HG02885 (cell line): ENCODE measurements at regions not wholly inside any gene's neighbourhood (a gene's known extent, or its start where the extent isn't known, plus 50 kb on each side); places are given as distances from the start of the nearest gene placed in this dataset.
A peak's percentile ranks its signal among the peaks of the same experiment; 100 is the strongest.

Experiments
- ATAC-seq: cut with Tn5 transposase; IDR thresholded peaks from one replicate; pipeline ENCODE4 v1.9.1; 2021; ENCODE audit warnings: mild to moderate bottlenecking; ENCODE audit not compliant: unreplicated experiment, poor library complexity

DNA sequence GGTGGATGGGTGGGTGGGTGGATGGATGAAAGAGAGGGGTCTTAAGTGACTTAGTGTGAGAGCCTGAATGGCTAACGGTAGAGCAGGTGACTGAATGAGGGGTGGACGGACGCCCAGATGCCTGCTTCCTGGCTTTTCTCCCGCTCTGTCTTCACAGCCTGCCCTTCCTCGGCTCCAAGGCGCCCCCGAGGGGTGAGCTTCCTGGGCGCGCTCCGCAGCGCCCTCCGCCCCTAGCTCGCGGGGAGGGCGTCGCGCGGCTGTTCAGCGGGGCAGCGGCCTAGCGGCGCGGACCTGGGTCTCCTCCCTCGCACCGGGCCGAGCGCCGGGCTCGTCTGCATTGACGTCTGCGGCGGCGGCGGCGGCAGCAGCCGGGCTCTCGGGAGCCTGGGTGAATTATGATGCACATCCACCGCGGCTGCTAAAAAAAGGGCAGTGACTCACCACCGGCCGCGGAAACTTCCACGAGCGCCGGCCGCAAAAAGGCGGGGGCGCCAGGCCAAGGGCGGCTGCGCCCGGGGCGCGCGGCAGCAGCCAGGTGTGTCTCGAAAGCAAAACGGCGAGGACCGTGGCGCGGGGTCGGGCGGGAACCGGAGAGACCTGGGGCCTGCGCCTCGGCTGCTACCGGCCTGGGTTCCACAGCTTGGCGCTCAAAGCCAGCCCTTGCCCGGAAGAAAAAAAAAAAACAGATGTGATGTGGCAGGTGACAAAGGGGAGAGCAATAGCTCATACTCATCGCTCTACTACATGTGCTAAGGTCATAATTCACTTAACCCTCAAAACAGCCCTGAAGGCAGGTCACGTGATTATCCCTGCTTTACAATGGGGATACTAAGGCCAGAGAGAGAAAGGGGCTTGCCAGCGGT is 143.0 kb upstream of the ADRA1B start:
- ATAC-seq = peak; percentile 91

DNA sequence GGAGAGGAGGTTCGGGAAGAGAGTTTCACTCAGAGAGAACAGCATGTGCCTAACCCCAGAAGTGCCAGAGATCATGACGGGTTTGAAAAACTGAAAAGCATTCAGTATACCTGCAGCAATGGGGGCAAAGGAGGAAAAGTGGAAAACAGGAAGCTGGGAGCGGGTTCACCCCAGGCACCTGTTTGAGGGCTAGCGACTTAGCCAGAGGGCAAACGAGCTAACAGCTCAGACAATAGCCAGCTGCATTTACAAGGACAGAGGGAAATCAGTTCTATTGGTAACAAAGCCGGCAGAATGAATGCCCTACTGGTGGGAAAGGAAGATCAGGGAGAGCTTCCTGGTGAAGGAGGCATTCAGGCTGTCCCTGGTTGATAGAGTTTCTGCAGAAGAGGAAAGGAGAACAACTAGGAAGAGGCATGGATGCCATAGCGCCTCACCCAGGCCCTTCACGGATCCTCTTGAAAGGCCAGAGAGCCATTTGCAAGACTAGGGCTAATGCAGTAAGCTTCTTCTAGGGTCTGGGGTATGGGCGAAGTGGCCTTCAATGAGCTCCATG is 141.7 kb upstream of the ADRA1B start:
- ATAC-seq = no peak

GRCh38 chr5:159775890-159776289 is 140.4 kb upstream of the ADRA1B start:
- no peak for ATAC-seq

- no peak for ATAC-seq
These were observed 139.1 kb upstream of the ADRA1B start for GRCh38 chr5:159777049-159777660.

DNA sequence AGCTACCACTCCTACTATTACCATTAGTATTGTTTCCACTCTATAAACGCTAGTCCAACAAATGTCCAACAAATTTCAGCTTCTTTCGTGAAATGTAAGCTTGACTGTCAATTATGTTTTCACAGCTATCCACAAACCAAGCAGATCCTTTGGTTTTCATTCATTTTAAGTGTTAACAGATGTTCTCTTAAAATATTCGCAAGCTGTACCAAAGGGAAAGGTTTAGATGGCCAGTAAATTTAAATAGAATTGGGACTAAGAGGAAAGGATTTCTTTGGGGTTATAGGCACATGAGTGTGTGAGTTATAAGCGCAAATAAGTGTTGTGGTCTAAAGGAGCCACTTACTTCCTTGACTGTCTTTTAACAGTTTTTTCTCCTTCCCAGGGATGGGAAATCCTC is 136.8 kb upstream of the ADRA1B start:
- no peak for ATAC-seq

DNA sequence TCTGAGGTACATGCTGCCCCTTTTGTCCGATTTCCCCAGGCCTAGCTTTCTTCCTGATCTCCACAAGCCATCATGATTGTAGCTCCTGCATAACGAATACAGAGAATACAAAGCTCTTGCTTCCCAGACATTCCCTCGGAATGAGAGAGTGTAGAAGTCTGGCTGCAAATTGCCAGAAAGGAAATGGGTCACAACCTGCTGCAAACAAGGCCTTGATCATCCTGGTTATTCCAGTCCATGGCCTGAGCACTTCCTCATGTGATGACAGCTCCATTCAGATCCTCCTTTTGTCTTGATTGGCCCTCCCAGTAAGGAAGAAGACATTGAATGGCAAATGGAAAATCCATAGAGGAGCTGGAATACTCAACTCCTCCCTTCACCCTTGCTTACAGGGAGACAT is 136.0 kb upstream of the ADRA1B start:
- ATAC-seq = no peak

GRCh38 chr5:159781626-159782157 is 134.6 kb upstream of the ADRA1B start:
- no peak for ATAC-seq

- peak; percentile 62 for ATAC-seq
These were observed 133.9 kb upstream of the ADRA1B start for GRCh38 chr5:159782197-159782994.

- ATAC-seq = no peak
These were observed 133.3 kb upstream of the ADRA1B start for GRCh38 chr5:159782995-159783300.

DNA sequence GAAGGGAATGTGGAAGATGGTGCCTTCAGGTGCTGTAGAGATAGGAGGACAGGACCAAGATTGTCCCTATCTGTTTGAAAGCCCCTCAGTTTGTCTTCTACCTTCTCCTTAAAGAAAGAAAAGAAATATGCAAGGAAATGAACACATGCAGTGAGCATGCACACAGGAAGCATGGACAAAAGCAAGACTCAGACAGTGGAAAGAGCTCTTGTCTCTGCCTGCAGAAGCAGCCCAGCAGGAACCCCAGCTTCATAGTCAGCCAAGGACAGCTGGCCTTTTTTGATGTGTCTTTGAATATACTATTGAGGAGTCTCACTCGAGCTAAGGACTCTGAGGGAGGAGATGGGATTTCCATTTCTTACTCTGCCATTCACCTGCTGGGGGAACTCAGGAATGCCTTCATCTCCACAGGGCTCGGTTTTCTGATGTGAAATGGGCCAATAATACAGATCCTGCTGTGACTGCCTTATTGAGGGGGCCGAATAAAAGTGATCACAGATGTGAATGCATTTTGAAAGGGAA is 132.5 kb upstream of the ADRA1B start:
- ATAC-seq = no peak

- no peak for ATAC-seq
These were observed 131.3 kb upstream of the ADRA1B start for GRCh38 chr5:159784993-159785392.

GRCh38 chr5:159785656-159786055 is 130.6 kb upstream of the ADRA1B start:
- ATAC-seq = no peak

GRCh38 chr5:159786201-159786600 is 130.1 kb upstream of the ADRA1B start:
- ATAC-seq = no peak

- ATAC-seq = no peak
These were observed 129.2 kb upstream of the ADRA1B start for GRCh38 chr5:159786901-159787691.

GRCh38 chr5:159787837-159788236 is 128.4 kb upstream of the ADRA1B start:
- ATAC-seq = no peak

- ATAC-seq = no peak
These were observed 127.4 kb upstream of the ADRA1B start for GRCh38 chr5:159788835-159789331.

DNA sequence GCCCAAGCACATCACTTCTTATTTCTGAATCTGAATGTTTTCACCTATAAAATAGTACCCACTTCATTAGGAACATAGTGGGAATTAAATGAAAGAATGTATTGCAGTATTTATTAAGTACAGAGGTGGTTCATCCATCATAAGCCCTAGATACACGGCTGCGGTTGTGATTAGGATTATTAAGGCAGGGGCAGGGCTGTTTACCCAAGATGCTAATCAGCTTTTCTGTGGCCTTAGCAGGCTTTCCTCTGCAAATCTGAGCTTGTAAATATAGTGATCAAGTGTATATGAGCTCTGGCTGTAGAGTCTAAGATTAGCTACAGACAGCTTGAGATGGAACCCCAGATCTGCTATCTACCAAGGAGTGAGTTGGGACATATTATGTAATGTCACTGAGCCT is 124.1 kb upstream of the ADRA1B start:
- ATAC-seq = no peak

DNA sequence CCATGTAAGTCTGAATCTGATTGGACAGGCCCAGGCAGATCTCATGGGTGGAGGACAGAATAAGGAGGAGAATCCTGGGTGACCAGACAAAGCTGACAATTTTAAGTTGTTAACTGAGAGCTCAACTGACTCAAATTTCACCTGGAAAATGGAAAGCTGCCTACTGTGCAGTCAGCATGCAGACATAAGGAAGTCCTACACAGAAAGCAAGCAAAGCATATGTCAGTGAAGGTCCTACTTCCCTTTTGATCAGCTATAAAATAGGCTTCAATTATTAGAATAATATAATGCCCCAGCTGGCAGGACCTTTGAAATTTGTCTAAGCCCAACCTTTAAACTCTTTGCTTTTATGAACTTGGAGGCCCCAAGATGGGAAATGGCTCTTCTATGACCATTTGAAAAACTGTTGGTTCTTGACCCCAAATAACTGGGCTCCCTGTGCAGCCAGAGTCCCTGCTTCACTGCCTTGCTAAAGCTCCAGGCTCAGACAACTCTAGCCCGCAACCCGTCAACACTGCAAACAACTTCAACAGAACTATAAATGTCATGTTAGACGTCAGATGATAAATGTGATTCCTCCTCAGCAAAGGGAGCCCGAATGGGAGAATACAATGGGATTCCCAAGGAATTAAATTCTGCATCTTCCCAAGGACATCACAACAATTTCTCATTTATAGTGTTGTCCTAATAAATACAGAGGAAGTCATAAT is 118.9 kb upstream of the ADRA1B start:
- no peak for ATAC-seq

DNA sequence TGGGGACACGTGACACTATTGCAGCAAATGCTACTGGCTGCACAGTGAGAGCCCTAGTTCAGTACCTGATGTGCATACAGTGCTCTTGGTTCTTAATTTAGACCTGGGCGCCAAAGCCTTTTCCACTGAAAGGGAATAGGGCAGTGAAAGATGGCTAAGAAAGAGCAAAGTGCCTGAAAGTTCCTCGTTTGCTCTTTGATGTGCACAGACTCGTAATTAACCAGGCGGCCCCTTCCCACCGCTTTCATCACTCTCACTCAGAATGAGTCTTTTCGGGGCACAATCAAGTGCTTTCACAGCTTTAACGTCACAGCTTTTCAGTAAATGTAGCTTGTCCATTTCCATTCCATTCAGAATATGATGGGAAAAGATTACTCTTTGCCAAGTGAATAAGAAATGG is 116.6 kb upstream of the ADRA1B start:
- no peak for ATAC-seq
